ENCODE measurements at regions not wholly inside any gene's neighbourhood (a gene's known extent, or its start where the extent isn't known, plus 50 kb on each side); places are given as distances from the start of the nearest gene placed in this dataset.

GRCh38 chr22:26732284-26732683, 74.9 kb downstream of the MIAT start:
- in situ Hi-C loops (cut with MboI; ENCODE audit: low sequenced_read_pairs): no loop called here

- in situ Hi-C loops (cut with MboI; ENCODE audit: low sequenced_read_pairs): no loop called here
These were observed 77.1 kb downstream of the MIAT start for GRCh38 chr22:26734339-26735018.

GRCh38 chr22:26735019-26735409, 77.6 kb downstream of the MIAT start:
- in situ Hi-C loops (cut with MboI; ENCODE audit: low sequenced_read_pairs): no loop called here

- in situ Hi-C loops (cut with MboI; ENCODE audit: low sequenced_read_pairs): no loop called here
These were observed 79.9 kb downstream of the MIAT start for GRCh38 chr22:26737262-26737661.

- in situ Hi-C loops (cut with MboI; ENCODE audit: low sequenced_read_pairs): no loop called here
These were observed 82.9 kb downstream of the MIAT start for GRCh38 chr22:26740253-26740652.

- in situ Hi-C loops (cut with MboI; ENCODE audit: low sequenced_read_pairs): no loop called here
These were observed 85.8 kb downstream of the MIAT start for GRCh38 chr22:26743149-26743548.

- in situ Hi-C loops (cut with MboI; ENCODE audit: low sequenced_read_pairs): no loop called here
These were observed 87.8 kb downstream of the MIAT start for GRCh38 chr22:26744892-26745808.

DNA sequence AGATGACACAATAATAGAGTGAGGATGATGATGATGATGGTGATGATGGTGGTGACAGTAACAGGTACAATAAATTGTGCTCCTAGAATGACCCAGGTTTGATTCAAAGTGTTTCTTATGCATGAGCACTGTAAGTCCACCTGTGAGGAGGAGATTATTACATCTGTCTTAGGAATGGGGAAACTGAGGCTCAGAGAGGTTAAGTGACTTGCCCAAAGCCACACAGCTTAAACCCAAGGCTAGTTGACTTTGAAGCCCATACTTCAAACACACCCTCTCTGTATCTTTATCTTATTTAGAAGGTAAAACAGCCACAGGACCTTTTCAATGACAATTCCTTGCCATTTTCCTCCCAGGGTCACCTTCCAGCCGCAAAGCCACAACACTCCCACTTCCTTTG, 88.9 kb downstream of the MIAT start:
- in situ Hi-C loops (cut with MboI; ENCODE audit: low sequenced_read_pairs): no loop called here

DNA sequence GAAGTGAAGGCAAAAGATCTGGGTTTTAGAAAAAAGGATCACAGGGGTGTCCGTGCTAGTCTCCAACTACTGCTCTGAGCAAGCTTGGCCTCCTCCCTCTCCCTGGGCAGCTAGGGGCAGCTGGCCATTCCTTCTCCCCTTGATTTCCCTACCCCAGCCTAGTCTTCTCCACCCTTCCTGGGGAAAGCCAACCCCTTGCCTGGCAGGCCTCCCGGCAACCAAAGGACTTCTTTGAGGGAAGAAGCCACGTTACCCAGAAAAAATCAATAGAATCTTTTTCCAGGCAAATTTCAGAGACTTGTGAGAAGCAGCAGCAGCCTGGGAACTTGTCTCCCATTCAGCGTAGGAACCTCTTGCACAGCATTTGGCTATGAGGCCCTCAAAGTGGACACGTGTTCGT, 91.5 kb downstream of the MIAT start:
- in situ Hi-C loops (cut with MboI; ENCODE audit: low sequenced_read_pairs): no loop called here

DNA sequence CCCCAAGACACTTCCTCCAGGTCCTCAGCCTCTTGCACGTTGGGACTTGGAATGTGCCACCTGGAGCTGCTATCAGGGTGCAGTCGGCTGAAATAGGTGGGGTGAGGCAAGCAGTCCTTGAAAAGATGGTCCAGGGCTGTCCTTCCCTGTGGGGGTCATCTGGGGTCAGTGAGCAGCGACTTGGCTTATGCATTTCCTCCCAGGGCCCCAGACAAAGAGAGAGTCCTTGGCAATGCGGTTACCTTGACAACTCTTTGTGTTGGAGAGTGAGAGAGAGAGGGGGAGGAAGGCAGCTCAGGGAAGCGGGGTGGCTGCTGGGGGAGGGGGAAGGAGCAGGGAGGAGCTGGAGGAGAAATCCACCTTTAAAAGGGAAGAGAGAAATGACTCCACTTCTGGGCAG, 93.8 kb downstream of the MIAT start:
- in situ Hi-C loops (cut with MboI; ENCODE audit: low sequenced_read_pairs): no loop called here

- in situ Hi-C loops (cut with MboI; ENCODE audit: low sequenced_read_pairs): no loop called here
These were observed 95.9 kb downstream of the MIAT start for GRCh38 chr22:26753125-26753862.

DNA sequence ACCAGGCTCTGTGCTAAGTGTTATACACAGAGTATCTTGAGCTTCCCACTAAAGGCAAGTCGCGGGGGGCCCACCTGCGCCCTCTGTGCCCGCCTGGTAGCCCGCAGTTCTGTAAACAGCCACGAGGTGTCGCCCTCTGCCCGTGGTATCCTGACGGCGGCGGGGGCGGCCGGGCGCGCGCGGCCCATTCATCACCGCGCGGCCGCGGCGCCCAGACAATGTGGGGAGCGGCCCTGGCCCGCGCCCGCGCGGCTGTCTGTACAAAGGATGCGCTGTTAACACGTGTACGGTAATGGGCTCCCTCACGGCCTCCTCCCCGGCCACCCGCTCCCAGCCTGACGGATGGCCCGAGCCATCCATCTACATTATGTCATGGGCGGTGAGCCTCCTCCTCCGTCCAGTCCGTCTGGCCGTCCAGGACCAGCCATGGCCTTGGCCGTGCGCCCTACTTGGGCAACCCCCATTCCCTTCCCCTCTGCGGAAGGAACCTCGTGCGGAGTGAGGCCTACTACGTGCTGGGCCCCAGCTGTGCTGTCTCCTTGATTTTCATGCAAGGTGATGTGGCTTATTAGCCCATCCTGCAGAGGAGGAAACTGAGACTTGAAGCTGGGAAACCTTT, 99.4 kb downstream of the MIAT start:
- in situ Hi-C loops (cut with MboI; ENCODE audit: low sequenced_read_pairs): no loop called here

- in situ Hi-C loops (cut with MboI; ENCODE audit: low sequenced_read_pairs): no loop called here
These were observed 100.1 kb downstream of the MIAT start for GRCh38 chr22:26757496-26757895.

GRCh38 chr22:26762503-26763472, 105.4 kb downstream of the MIAT start:
- in situ Hi-C loops (cut with MboI; ENCODE audit: low sequenced_read_pairs): no loop called here

- in situ Hi-C loops (cut with MboI; ENCODE audit: low sequenced_read_pairs): no loop called here
These were observed 106.4 kb downstream of the MIAT start for GRCh38 chr22:26763633-26764361.

GRCh38 chr22:26766510-26767350, 109.3 kb downstream of the MIAT start:
- in situ Hi-C loops (cut with MboI; ENCODE audit: low sequenced_read_pairs): no loop called here

GRCh38 chr22:26767351-26768155, 110.2 kb downstream of the MIAT start:
- in situ Hi-C loops (cut with MboI; ENCODE audit: low sequenced_read_pairs): no loop called here

DNA sequence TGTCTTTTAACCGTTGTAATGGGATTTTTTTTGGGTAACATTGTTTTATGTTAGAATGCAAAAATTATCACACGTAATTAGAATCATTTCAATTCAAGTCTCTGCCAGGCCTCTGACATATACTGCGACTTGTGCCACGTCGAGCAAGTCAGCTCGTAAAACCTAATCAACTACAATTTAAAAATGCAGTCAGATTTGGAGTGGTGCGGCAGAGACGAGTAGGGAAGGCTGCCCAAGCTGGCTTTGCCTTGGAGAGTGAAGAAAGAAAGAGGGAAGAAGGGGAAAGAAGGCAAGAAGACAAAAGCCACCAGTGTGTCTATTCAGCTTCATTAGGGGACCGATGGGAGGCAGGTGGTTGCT, 110.7 kb downstream of the MIAT start:
- in situ Hi-C loops (cut with MboI; ENCODE audit: low sequenced_read_pairs): no loop called here

All from HL-60/S4 (cell line).